GM12891 (cell line): ENCODE measurements at regions not wholly inside any gene's neighbourhood (a gene's known extent, or its start where the extent isn't known, plus 50 kb on each side); places are given as distances from the start of the nearest gene placed in this dataset.

Source experiments
- DNase-seq: peaks from one replicate; pipeline ENCODE4 v3.0.0; 2011; ENCODE audit warnings: low spot score; ENCODE audit not compliant: insufficient read length
- FAIRE-seq: peaks from 2 replicates; lab custom pipeline; 2011; peaks lifted over from hg19 to GRCh38; lab: Jason Lieb, UNC
- PAX5 ChIP-seq: IDR thresholded peaks from 2 replicates; pipeline ENCODE4 v1.6.1; 2011; ENCODE audit warnings: low read length, moderate library complexity, mild to moderate bottlenecking; ENCODE audit not compliant: insufficient read depth, severe bottlenecking
- POLR2A ChIP-seq: IDR thresholded peaks from 2 replicates; pipeline ENCODE4 v1.6.1; 2011; ENCODE audit warnings: low read depth, low read length, control low read depth
- POLR2AphosphoS5 ChIP-seq: IDR thresholded peaks from 2 replicates; pipeline ENCODE4 v1.6.1; 2011; ENCODE audit warnings: low read depth, low read length, control low read depth
- POU2F2 ChIP-seq: IDR thresholded peaks from 2 replicates; pipeline ENCODE4 v1.6.1; 2011; ENCODE audit warnings: low read depth, mild to moderate bottlenecking, control low read depth, low read length, moderate library complexity
- SPI1 ChIP-seq: IDR thresholded peaks from 2 replicates; pipeline ENCODE4 v1.6.1; 2011; ENCODE audit warnings: low read depth, low read length, control low read depth
- TAF1 ChIP-seq: IDR thresholded peaks from 2 replicates; pipeline ENCODE4 v1.6.1; 2011; ENCODE audit warnings: low read depth, low read length, control low read depth

GRCh38 chrX:20663336-20663735 lies 396.6 kb upstream of the RPS6KA3 start:
- TF ChIP-seq SPI1: no peak
- TF ChIP-seq POLR2A: no peak
- TF ChIP-seq PAX5: no peak
- TF ChIP-seq TAF1: no peak
- no peak for TF ChIP-seq POU2F2
- TF ChIP-seq POLR2AphosphoS5: no peak
- DNase-seq (no peak), FAIRE-seq (no peak)

- TF ChIP-seq SPI1 (no peak), POLR2AphosphoS5 (no peak), POLR2A (no peak), POU2F2 (no peak), PAX5 (no peak), TAF1 (no peak)
- FAIRE-seq (no peak), DNase-seq (no peak)
These were observed 390.0 kb upstream of the RPS6KA3 start for GRCh38 chrX:20656721-20657120.

- DNase-seq (no peak), FAIRE-seq (no peak)
- TF ChIP-seq POLR2A (no peak), SPI1 (no peak), POLR2AphosphoS5 (no peak), POU2F2 (no peak)
These were observed 387.9 kb upstream of the RPS6KA3 start for GRCh38 chrX:20654596-20655106.

- FAIRE-seq: no peak
- TF ChIP-seq POLR2A: no peak
- no peak for TF ChIP-seq POU2F2
- TF ChIP-seq SPI1: no peak
- no peak for TF ChIP-seq PAX5
- no peak for TF ChIP-seq TAF1
- no peak for TF ChIP-seq POLR2AphosphoS5
- DNase-seq: no peak
These were observed 386.4 kb upstream of the RPS6KA3 start for GRCh38 chrX:20653070-20653469.

- TF ChIP-seq POU2F2 (no peak), POLR2A (no peak), TAF1 (no peak), SPI1 (no peak), POLR2AphosphoS5 (no peak), PAX5 (no peak)
- FAIRE-seq (no peak), DNase-seq (no peak)
These were observed 375.2 kb upstream of the RPS6KA3 start for GRCh38 chrX:20641954-20642353.

- no peak for TF ChIP-seq POU2F2
- no peak for TF ChIP-seq PAX5
- TF ChIP-seq POLR2A: no peak
- TF ChIP-seq POLR2AphosphoS5: no peak
- no peak for TF ChIP-seq TAF1
- TF ChIP-seq SPI1: no peak
- FAIRE-seq: no peak
- DNase-seq: no peak
These were observed 372.4 kb upstream of the RPS6KA3 start for GRCh38 chrX:20639115-20639514.

- TF ChIP-seq POLR2AphosphoS5: no peak
- TF ChIP-seq PAX5: no peak
- TF ChIP-seq POLR2A: no peak
- no peak for TF ChIP-seq POU2F2
- no peak for TF ChIP-seq SPI1
- TF ChIP-seq TAF1: no peak
- DNase-seq (no peak), FAIRE-seq (no peak)
These were observed 370.6 kb upstream of the RPS6KA3 start for GRCh38 chrX:20637351-20637750.

GRCh38 chrX:20633451-20633850 lies 366.7 kb upstream of the RPS6KA3 start:
- DNase-seq (no peak), FAIRE-seq (no peak)
- TF ChIP-seq TAF1 (no peak), POLR2AphosphoS5 (no peak), SPI1 (no peak), POU2F2 (no peak), POLR2A (no peak), PAX5 (no peak)

GRCh38 chrX:20623448-20623847 lies 356.7 kb upstream of the RPS6KA3 start:
- FAIRE-seq (no peak), DNase-seq (no peak)
- TF ChIP-seq PAX5: no peak
- TF ChIP-seq TAF1: no peak
- TF ChIP-seq POU2F2: no peak
- no peak for TF ChIP-seq SPI1
- no peak for TF ChIP-seq POLR2A
- no peak for TF ChIP-seq POLR2AphosphoS5

- DNase-seq (no peak), FAIRE-seq (no peak)
- TF ChIP-seq POLR2A: no peak
- TF ChIP-seq POU2F2: no peak
- TF ChIP-seq SPI1: no peak
- TF ChIP-seq TAF1: no peak
- TF ChIP-seq POLR2AphosphoS5: no peak
- no peak for TF ChIP-seq PAX5
These were observed 353.6 kb upstream of the RPS6KA3 start for GRCh38 chrX:20620306-20620705.

GRCh38 chrX:20609916-20610415 lies 343.3 kb upstream of the RPS6KA3 start:
- FAIRE-seq: no peak
- TF ChIP-seq PAX5 (no peak), POLR2AphosphoS5 (no peak), POLR2A (no peak), TAF1 (no peak), POU2F2 (no peak), SPI1 (no peak)

More at GRCh38 chrX:20609916-20610415, 343.3 kb upstream of the RPS6KA3 start:
- DNase-seq: no peak
